Adrenal gland (tissue), 9 donors: ENCODE measurements at regions not wholly inside any gene's neighbourhood (a gene's known extent, or its start where the extent isn't known, plus 50 kb on each side); places are given as distances from the start of the nearest gene placed in this dataset.
A peak's percentile ranks its signal among the peaks of the same experiment; 100 is the strongest.

Experiments used
- DNase-seq, 7 donors: peaks; one replicate each; pipeline ENCODE4 v3.0.0-alpha.2; 2019 to 2020
- H3K27ac ChIP-seq, 5 donors: fragments of 200-600 bp; sonication (generic) in 4 of 5; 1 replicate in 3 of 5; 2 replicates in 2 of 5; pipeline versions ENCODE4 v1.5.1 to v1.8.0; 2016 to 2020; ENCODE audit warnings: mild to moderate bottlenecking in 1 of 5
- H3K27me3 ChIP-seq: fragments of 200-600 bp; 2 replicates; pipeline ENCODE4 v1.8.0; 2021
- H3K36me3 ChIP-seq, 2 donors: fragments of 200-600 bp; replicated peaks in 1 of 2; 1 replicate in 1 of 2; 2 replicates in 1 of 2; pipeline versions ENCODE4 v1.5.1 to v1.8.0; 2018 to 2022
- H3K4me1 ChIP-seq, 2 donors: fragments of 200-600 bp; replicated peaks in 1 of 2; 1 replicate in 1 of 2; 2 replicates in 1 of 2; pipeline versions ENCODE4 v1.5.1 to v1.8.0; 2018 to 2021
- H3K4me3 ChIP-seq, 4 donors: fragments of 200-600 bp; sonication (generic) in 3 of 4; one replicate each; pipeline ENCODE4 v1.5.1; 2016 to 2018
- H3K9me3 ChIP-seq, 3 donors: fragments of 200-600 bp; sonication (generic) in 1 of 3; replicated peaks in 1 of 3; 1 replicate in 2 of 3; 2 replicates in 1 of 3; pipeline versions ENCODE4 v1.5.1 to v1.8.0; 2016 to 2021
- POLR2A ChIP-seq, 2 donors: fragments of 450-650 bp; IDR thresholded peaks; one replicate each; pipeline ENCODE4 v1.6.1; 2017; ENCODE audit warnings: antibody characterized with exemption in 2 of 2, mild to moderate bottlenecking in 2 of 2, moderate library complexity in 1 of 2
- WGBS, 4 donors: extraction: QIAGEN DNeasy Blood & Tissue Kit in 2 of 4; methylation state at CpG; one replicate each; pipeline versions ENCODE4 v1.1.5 to v1.1.7; 2013 to 2017; 5-methylcytosine and 5-hydroxymethylcytosine counted together
- intact Hi-C, 2 donors: fragments of 100-400 bp; cut with DNase I; formaldehyde crosslinking; loops; one replicate each; pipeline versions ENCODE4 v1.14.1 to v1.15.0; 2022 to 2023
- TF ChIP-seq, protein P1 (sequence below), 6 experiments: fragments of 450-650 bp in 4 of 6; fragments of 200-600 bp in 2 of 6; sonication (generic) in 1 of 6; IDR thresholded peaks; 1 replicate in 5 of 6; 2 replicates in 1 of 6; pipeline versions ENCODE4 v1.5.1 to v1.8.0; 2016 to 2021; ENCODE audit warnings: antibody characterized with exemption in 6 of 6, mild to moderate bottlenecking in 2 of 6, moderate library complexity in 1 of 6
- donor health status: healthy with polysubstance abuse.
- donor health status: Bipolar disorder and iron deficiency.
- donor health status: DM: yes; HTN: yes; CAD: no.
- donor health status: DM: no; HTN: no; CAD: no.
- donor health status: DM: no; HTN: no; CAD: no.

DNA sequence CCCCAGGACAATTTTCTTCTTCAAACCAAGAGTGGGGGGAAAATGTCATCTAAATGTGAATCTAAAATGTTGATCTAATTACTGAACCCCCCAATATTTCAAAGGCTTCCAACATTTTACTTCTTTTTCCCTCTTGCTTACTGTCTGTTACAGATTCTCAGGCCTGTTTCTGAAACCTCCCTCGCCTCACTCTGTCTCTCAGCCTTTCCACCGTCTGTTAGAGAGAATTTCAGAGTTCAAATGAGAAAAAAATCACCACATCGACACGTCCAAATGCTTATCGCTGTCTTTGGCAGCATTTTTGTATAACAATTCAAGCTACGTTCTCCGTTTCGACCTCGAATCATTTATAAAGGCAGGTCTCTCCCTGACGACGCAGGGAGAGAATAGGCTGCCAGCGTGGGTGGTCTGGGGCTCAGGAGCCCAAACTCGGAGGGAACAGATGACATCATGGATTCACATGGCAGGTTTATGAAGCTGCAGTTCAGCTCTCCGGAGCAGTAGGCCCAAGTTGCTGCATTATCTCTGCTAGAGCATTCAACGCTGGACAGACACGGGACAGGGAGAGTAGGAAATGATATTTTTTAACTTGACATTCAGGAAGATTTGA lies 139.8 kb downstream of the GAS1 start:
- 59 to 67% (median 60%) methylated on average over 16 of the region's 16 CpGs for WGBS, 4 donors
- peak overlapping the region in 2 of 5 donors; percentile 16 to 52 for H3K27ac ChIP-seq

DNA sequence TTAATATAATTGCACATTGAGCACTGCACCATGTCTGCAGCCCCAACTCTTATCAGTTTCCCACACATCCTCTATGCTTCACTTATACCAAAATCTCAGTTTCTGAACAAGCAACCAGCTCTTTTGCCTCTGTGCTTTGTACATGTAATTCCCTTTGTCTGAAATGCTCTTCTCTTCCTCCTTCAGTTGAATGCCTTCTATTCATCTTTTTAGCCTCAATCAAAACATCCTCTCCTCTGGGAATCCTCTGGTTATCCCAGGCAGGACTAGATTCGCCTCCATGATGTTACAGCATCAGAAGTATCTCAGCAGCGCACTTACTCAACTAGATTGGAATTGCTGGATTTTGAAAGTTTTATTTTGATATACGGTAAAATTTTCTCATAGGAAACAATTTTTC lies 143.3 kb downstream of the GAS1 start:
- DNase-seq = no peak
- intact Hi-C loops = no loop called here

More for the DNA sequence above, 139.8 kb downstream of the GAS1 start:
- Histone ChIP-seq H3K27me3 (no peaks in the 10 kb centered on the region), H3K4me1 (no peaks in the 10 kb centered on the region), H3K4me3 (no peak overlapping the region), H3K9me3 (no peaks in the 10 kb centered on the region), H3K36me3 (no peaks in the 10 kb centered on the region)
- DNase-seq = peak in 1 of 7 donors; percentile 8
- TF ChIP-seq, protein P1, sequence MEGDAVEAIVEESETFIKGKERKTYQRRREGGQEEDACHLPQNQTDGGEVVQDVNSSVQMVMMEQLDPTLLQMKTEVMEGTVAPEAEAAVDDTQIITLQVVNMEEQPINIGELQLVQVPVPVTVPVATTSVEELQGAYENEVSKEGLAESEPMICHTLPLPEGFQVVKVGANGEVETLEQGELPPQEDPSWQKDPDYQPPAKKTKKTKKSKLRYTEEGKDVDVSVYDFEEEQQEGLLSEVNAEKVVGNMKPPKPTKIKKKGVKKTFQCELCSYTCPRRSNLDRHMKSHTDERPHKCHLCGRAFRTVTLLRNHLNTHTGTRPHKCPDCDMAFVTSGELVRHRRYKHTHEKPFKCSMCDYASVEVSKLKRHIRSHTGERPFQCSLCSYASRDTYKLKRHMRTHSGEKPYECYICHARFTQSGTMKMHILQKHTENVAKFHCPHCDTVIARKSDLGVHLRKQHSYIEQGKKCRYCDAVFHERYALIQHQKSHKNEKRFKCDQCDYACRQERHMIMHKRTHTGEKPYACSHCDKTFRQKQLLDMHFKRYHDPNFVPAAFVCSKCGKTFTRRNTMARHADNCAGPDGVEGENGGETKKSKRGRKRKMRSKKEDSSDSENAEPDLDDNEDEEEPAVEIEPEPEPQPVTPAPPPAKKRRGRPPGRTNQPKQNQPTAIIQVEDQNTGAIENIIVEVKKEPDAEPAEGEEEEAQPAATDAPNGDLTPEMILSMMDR (IDR thresholded peaks at IDR 0.05) = no peak
- TF ChIP-seq POLR2A (IDR thresholded peaks at IDR 0.05) = no peak
- intact Hi-C loops = no loop called here

DNA sequence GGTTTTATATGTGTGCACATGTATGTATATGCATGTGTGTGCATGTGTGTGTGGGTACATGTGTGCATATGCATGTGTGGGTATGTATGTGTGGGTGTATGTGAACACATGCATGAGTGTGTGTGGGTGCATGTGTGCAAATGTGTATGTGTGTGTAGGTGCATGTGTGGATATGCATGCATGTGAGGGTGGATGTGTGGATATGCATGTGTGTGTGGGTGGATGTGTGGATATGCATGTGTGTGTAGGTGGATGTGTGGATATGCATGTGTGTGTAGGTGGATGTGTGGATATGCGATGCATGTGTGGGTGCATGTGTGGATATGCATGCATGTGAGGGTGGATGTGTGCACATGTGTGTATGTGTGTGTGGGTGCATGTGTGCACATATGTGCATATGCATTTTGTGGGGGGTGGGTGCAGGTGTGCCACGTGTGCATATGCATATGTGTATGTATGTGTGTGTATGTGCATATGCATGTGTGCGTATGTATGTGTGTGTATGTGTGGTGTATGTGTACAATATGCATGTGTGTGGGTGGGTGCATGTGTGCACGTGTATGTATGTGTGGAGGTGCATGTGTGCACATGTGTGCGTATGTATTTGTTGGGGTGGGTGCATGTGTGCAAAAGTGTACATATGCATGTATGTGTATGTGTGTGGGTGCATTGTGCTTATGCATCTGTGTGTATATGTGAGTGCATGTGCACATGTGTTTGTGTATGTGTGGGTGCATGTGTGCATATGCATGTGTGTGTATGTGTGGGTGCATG lies 144.2 kb downstream of the GAS1 start:
- intact Hi-C loops = no loop called here
- no peak for TF ChIP-seq POLR2A (IDR thresholded peaks at IDR 0.05)
- TF ChIP-seq, protein P1 (IDR thresholded peaks at IDR 0.05) = no peak
- H3K27ac ChIP-seq = no peak overlapping the region
- no peak overlapping the region for H3K4me3 ChIP-seq
- no peaks in the 10 kb centered on the region for H3K27me3 ChIP-seq
- no peaks in the 10 kb centered on the region for H3K9me3 ChIP-seq
- H3K4me1 ChIP-seq = no peaks in the 10 kb centered on the region
- DNase-seq = no peak
- 86 to 90% (median 88%) methylated on average over 5 of the region's 5 CpGs for WGBS, 4 donors
- H3K36me3 ChIP-seq = no peaks in the 10 kb centered on the region

More for the DNA sequence above, 143.3 kb downstream of the GAS1 start:
- Histone ChIP-seq H3K27ac (no peak overlapping the region), H3K9me3 (no peaks in the 10 kb centered on the region), H3K27me3 (no peaks in the 10 kb centered on the region), H3K4me1 (no peaks in the 10 kb centered on the region), H3K36me3 (no peaks in the 10 kb centered on the region), H3K4me3 (no peak overlapping the region)
- 79 to 92% (median 86%) methylated on average over 3 of the region's 3 CpGs for WGBS, 4 donors
- TF ChIP-seq, protein P1 (IDR thresholded peaks at IDR 0.05) = no peak
- TF ChIP-seq POLR2A (IDR thresholded peaks at IDR 0.05) = no peak

DNA sequence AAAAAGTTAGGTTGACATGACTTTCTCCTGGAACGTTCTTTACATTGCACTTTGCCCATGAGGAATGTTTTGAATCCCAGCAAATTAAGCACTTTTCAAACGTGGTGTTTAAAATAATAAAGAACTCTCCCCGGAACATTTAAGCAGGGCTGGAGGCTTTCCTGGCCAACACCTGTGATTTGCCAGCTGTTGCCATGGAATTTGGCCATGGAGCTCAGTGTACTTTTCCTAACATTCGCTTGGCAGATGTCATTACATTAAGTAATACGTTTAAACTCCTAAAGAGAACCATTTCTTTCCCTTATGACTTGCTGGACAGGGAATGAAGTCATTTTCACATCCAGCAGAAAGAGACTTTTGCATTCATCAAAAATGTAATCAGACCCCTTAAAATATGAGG lies 146.1 kb downstream of the GAS1 start:
- Histone ChIP-seq H3K27ac (no peak overlapping the region), H3K36me3 (no peaks in the 10 kb centered on the region), H3K4me3 (no peak overlapping the region), H3K27me3 (no peaks in the 10 kb centered on the region), H3K4me1 (no peaks in the 10 kb centered on the region), H3K9me3 (no peaks in the 10 kb centered on the region)
- whole genome bisulfite sequencing, 4 donors = 58 to 69% (median 63%) methylated on average over 5 of the region's 5 CpGs
- no peak for TF ChIP-seq POLR2A (IDR thresholded peaks at IDR 0.05)
- TF ChIP-seq, protein P1 (IDR thresholded peaks at IDR 0.05) = no peak
- intact Hi-C loops = no loop called here
- no peak for DNase-seq
